A673 (cell line): ENCODE measurements at regions not wholly inside any gene's neighbourhood (a gene's known extent, or its start where the extent isn't known, plus 50 kb on each side); places are given as distances from the start of the nearest gene placed in this dataset.

ENCODE experiments used
- BruUV-seq: library from RNA; stranded (reverse); fragments of 400-500 nt; replicated peaks from 2 replicates; lab custom pipeline; 2021; lab: Mats Ljungman, UMichigan
- CTCF ChIA-PET: fragments of 300-600 bp; sonication (Branson Sonifier 250); formaldehyde crosslinking; loops from one replicate; lab custom pipeline; 2022; ENCODE audit warnings: antibody characterized with exemption; lab: Charles Lee
- POLR2A ChIA-PET: fragments of 300-600 bp; sonication (Branson Sonifier 250); formaldehyde crosslinking; loops from one replicate; lab custom pipeline; 2022; ENCODE audit warnings: antibody characterized with exemption; ENCODE audit not compliant: low non-redundant PET; lab: Charles Lee
- DNase-seq: peaks from one replicate; pipeline ENCODE4 v3.0.0-alpha.2; 2015; ENCODE audit warnings: low spot score
- H3K27ac ChIP-seq: fragments of 200-600 bp; sonication (generic); 2 replicates; pipeline ENCODE4 v1.5.1; 2016; ENCODE audit warnings: mixed run types, low read depth, mild to moderate bottlenecking, mixed read lengths, antibody characterized with exemption, low read length; ENCODE audit not compliant: poor library complexity, severe bottlenecking
- H3K27me3 ChIP-seq: fragments of 200-600 bp; sonication (generic); replicated peaks from 2 replicates; pipeline ENCODE4 v1.6.1; 2017; ENCODE audit warnings: mixed run types, low read depth, mild to moderate bottlenecking, mixed read lengths, antibody characterized with exemption, low read length; ENCODE audit not compliant: insufficient read depth, poor library complexity
- H3K36me3 ChIP-seq: fragments of 200-600 bp; sonication (generic); 2 replicates; pipeline ENCODE4 v1.6.1; 2016; ENCODE audit warnings: mixed run types, mild to moderate bottlenecking, mixed read lengths, antibody characterized with exemption, low read length; ENCODE audit not compliant: insufficient read depth, poor library complexity, severe bottlenecking
- H3K4me1 ChIP-seq: fragments of 200-600 bp; sonication (generic); 2 replicates; pipeline ENCODE4 v1.6.1; 2017; ENCODE audit warnings: mixed run types, mild to moderate bottlenecking, mixed read lengths, antibody characterized with exemption, low read length; ENCODE audit not compliant: insufficient read depth, poor library complexity, severe bottlenecking
- H3K4me3 ChIP-seq: fragments of 200-600 bp; sonication (generic); 2 replicates; pipeline ENCODE4 v1.5.1; 2016; ENCODE audit warnings: low read depth, mixed run types, mild to moderate bottlenecking, mixed read lengths, low read length; ENCODE audit not compliant: poor library complexity, severe bottlenecking
- H3K9me3 ChIP-seq: fragments of 200-600 bp; sonication (generic); 2 replicates; pipeline ENCODE4 v1.6.1; 2016; ENCODE audit warnings: mixed run types, low read depth, mild to moderate bottlenecking, mixed read lengths, antibody characterized with exemption, low read length; ENCODE audit not compliant: poor library complexity, severe bottlenecking
- CTCF ChIP-seq: fragments of 300-800, 200-600 bp; sonication (generic); conservative IDR thresholded peaks from 2 replicates; pipeline ENCODE4 v1.5.1; 2017; ENCODE audit warnings: low read depth, mild to moderate bottlenecking, antibody characterized with exemption, low read length, moderate library complexity, mixed read lengths
- EZH2 ChIP-seq: fragments of 200-600 bp; sonication (generic); IDR thresholded peaks from 2 replicates; pipeline ENCODE4 v1.6.1; 2017; ENCODE audit warnings: borderline replicate concordance, low read depth, mild to moderate bottlenecking, mixed read lengths, antibody characterized with exemption, low read length; ENCODE audit not compliant: poor library complexity, severe bottlenecking
- intact Hi-C: fragments of 100-400 bp; cut with micrococcal nuclease; formaldehyde crosslinking; loops from one replicate; pipeline ENCODE4 v1.10.0; 2022; ENCODE audit not compliant: unreplicated experiment

GRCh38 chr20:6944292-6944691 is 176.8 kb downstream of the BMP2 start:
- ChIA-PET POLR2A (no interaction called here), CTCF (no interaction called here)
- peaks cover 9% of the 10 kb centered on the region for H3K9me3 ChIP-seq
- H3K27me3 ChIP-seq, result no peaks in the 10 kb centered on the region
- DNase-seq, result no peak
- BruUV-seq, result no TSS peak
- TF ChIP-seq CTCF, result no peak
- TF ChIP-seq EZH2, result no peak
- no peak overlapping the region for H3K4me3 ChIP-seq
- H3K27ac ChIP-seq, result no peak overlapping the region
- no peaks in the 10 kb centered on the region for H3K36me3 ChIP-seq
- no peaks in the 10 kb centered on the region for H3K4me1 ChIP-seq
- intact Hi-C loops, result no loop called here

GRCh38 chr20:6953611-6954010 is 186.1 kb downstream of the BMP2 start:
- CTCF ChIA-PET, result no interaction called here
- no peak for DNase-seq
- H3K27me3 ChIP-seq, result no peaks in the 10 kb centered on the region
- no TSS peak for BruUV-seq
- H3K36me3 ChIP-seq, result no peaks in the 10 kb centered on the region
- no peaks in the 10 kb centered on the region for H3K4me1 ChIP-seq
- no peak overlapping the region for H3K27ac ChIP-seq
- TF ChIP-seq CTCF (no peak), EZH2 (no peak)
- intact Hi-C loops, result no loop called here
- POLR2A ChIA-PET, result no interaction called here
- no peak overlapping the region for H3K4me3 ChIP-seq
- H3K9me3 ChIP-seq, result peaks cover 22% of the 10 kb centered on the region

GRCh38 chr20:6954219-6954618 is 186.7 kb downstream of the BMP2 start:
- no peak for DNase-seq
- H3K4me3 ChIP-seq, result no peak overlapping the region
- no peaks in the 10 kb centered on the region for H3K4me1 ChIP-seq
- ChIA-PET CTCF (no interaction called here), POLR2A (no interaction called here)
- BruUV-seq, result no TSS peak
- intact Hi-C loops, result no loop called here
- no peak overlapping the region for H3K27ac ChIP-seq
- no peak for TF ChIP-seq CTCF
- no peak for TF ChIP-seq EZH2
- H3K27me3 ChIP-seq, result no peaks in the 10 kb centered on the region
- no peaks in the 10 kb centered on the region for H3K36me3 ChIP-seq
- H3K9me3 ChIP-seq, result peaks cover 18% of the 10 kb centered on the region
